GM12878 (cell line): ENCODE measurements at regions not wholly inside any gene's neighbourhood (a gene's known extent, or its start where the extent isn't known, plus 50 kb on each side); places are given as distances from the start of the nearest gene placed in this dataset.
A peak's percentile ranks its signal among the peaks of the same experiment; 100 is the strongest.

Source experiments
- ATAC-seq: fragments of 200-7000 bp; cut with Tn5 transposase; 3 replicates; pipeline ENCODE4 v1.9.1; 2020; ENCODE audit warnings: mild to moderate bottlenecking, moderate library complexity
- BruUV-seq: library from RNA; stranded (reverse); fragments of 400-500 nt; replicated peaks from 2 replicates; lab custom pipeline; 2021; lab: Mats Ljungman, UMichigan
- CTCF ChIA-PET: fragments of 300-600 bp; sonication (Branson Sonifier 250); formaldehyde crosslinking; extraction: SDS; loops from one replicate; lab custom pipeline; 2021; ENCODE audit warnings: inconsistent platforms; lab: Yijun Ruan, JAX
- POLR2A ChIA-PET: fragments of 350-600 bp; formaldehyde crosslinking; extraction: SDS; loops from one replicate; lab custom pipeline; 2021; ENCODE audit warnings: inconsistent platforms; lab: Charles Lee
- RAD21 ChIA-PET: fragments of 300-600 bp; sonication (Branson Sonifier 250); formaldehyde crosslinking; loops from one replicate; lab custom pipeline; 2023; ENCODE audit warnings: antibody characterized with exemption; ENCODE audit not compliant: unreplicated experiment; lab: Charles Lee
- SMC1A ChIA-PET: fragments of 300-600 bp; sonication (Branson Sonifier 250); formaldehyde crosslinking; loops from one replicate; lab custom pipeline; 2023; ENCODE audit not compliant: unreplicated experiment, uncharacterized antibody; lab: Charles Lee
- DNase-seq: peaks from one replicate; pipeline ENCODE4 v3.0.0-alpha.2; 2011; ENCODE audit warnings: low read depth, low spot score
- FAIRE-seq: peaks from 3 replicates; lab custom pipeline; 2011; peaks lifted over from hg19 to GRCh38; lab: Jason Lieb, UNC
- H2AFZ ChIP-seq: 2 replicates; pipeline ENCODE4 v1.6.0; 2011; ENCODE audit warnings: low read depth, low read length, control low read depth; ENCODE audit not compliant: control insufficient read depth
- H3K27ac ChIP-seq: 2 replicates; pipeline ENCODE4 v1.5.1; 2011; ENCODE audit warnings: control low read depth; ENCODE audit not compliant: control insufficient read depth, insufficient read depth
- H3K27me3 ChIP-seq, 2 experiments: replicated peaks in 1 of 2; 2 replicates each; pipeline versions ENCODE4 v1.6.0 to v1.6.1; 2011; ENCODE audit warnings: low read length in 1 of 2; ENCODE audit not compliant: control insufficient read depth in 2 of 2, insufficient read depth in 2 of 2
- H3K36me3 ChIP-seq, 2 experiments: 2 replicates each; pipeline ENCODE4 v1.5.1; 2011; ENCODE audit warnings: low read length in 1 of 2; ENCODE audit not compliant: control insufficient read depth in 2 of 2, insufficient read depth in 2 of 2
- H3K4me1 ChIP-seq: 2 replicates; pipeline ENCODE4 v1.6.1; 2011; ENCODE audit warnings: mild to moderate bottlenecking, low read length, moderate library complexity, mixed read lengths; ENCODE audit not compliant: control insufficient read depth, insufficient read depth
- H3K4me2 ChIP-seq: 2 replicates; pipeline ENCODE4 v1.6.0; 2011; ENCODE audit warnings: control low read depth; ENCODE audit not compliant: control insufficient read depth, insufficient read depth
- H3K4me3 ChIP-seq: fragments of 200-600 bp; sonication (generic); 2 replicates; pipeline ENCODE4 v1.5.1; 2016
- H3K79me2 ChIP-seq: 2 replicates; pipeline ENCODE4 v1.6.0; 2011; ENCODE audit warnings: low read length; ENCODE audit not compliant: control insufficient read depth, insufficient read depth
- H3K9ac ChIP-seq: 2 replicates; pipeline ENCODE4 v1.8.0; 2011; ENCODE audit warnings: low read length, control low read depth, mixed read lengths; ENCODE audit not compliant: control insufficient read depth, insufficient read depth
- H3K9me3 ChIP-seq: replicated peaks from 3 replicates; pipeline ENCODE4 v1.5.1; 2011; ENCODE audit warnings: mild to moderate bottlenecking, low read length; ENCODE audit not compliant: control insufficient read depth, insufficient read depth
- H4K20me1 ChIP-seq: 2 replicates; pipeline ENCODE4 v1.6.0; 2011; ENCODE audit not compliant: control insufficient read depth, insufficient read depth
- BCL11A ChIP-seq: IDR thresholded peaks from 2 replicates; pipeline ENCODE4 v1.6.1; 2011; ENCODE audit warnings: low read depth, low read length
- CREM ChIP-seq: IDR thresholded peaks from 2 replicates; pipeline ENCODE4 v1.6.1; 2014; ENCODE audit warnings: antibody characterized with exemption, low read depth
- ETV6 ChIP-seq, 2 experiments: fragments of 450-650 bp in 1 of 2; IDR thresholded peaks in 1 of 2; conservative IDR thresholded peaks in 1 of 2; 2 replicates each; pipeline ENCODE4 v1.6.1; 2014; ENCODE audit warnings: antibody characterized with exemption in 1 of 2, borderline replicate concordance in 1 of 2, low read depth in 1 of 2, mild to moderate bottlenecking in 1 of 2, moderate library complexity in 1 of 2
- MLLT1 ChIP-seq: fragments of 450-650 bp; IDR thresholded peaks from 2 replicates; pipeline ENCODE4 v1.6.1; 2016; ENCODE audit warnings: mild to moderate bottlenecking
- NBN ChIP-seq: fragments of 450-650 bp; IDR thresholded peaks from 2 replicates; pipeline ENCODE4 v1.6.1; 2016
- NR2F1 ChIP-seq: fragments of 450-650 bp; conservative IDR thresholded peaks from 2 replicates; pipeline ENCODE4 v1.6.1; 2017; ENCODE audit warnings: mild to moderate bottlenecking
- POLR2A ChIP-seq: IDR thresholded peaks from 2 replicates; pipeline ENCODE4 v1.6.1; 2011; ENCODE audit warnings: low read depth, mild to moderate bottlenecking, low read length
- TCF12 ChIP-seq: IDR thresholded peaks from 2 replicates; pipeline ENCODE4 v1.6.1; 2011; ENCODE audit warnings: low read depth, mild to moderate bottlenecking, low read length
- ZZZ3 ChIP-seq: IDR thresholded peaks from 2 replicates; pipeline ENCODE4 v1.6.1; 2011; ENCODE audit warnings: low read depth; ENCODE audit not compliant: control insufficient read depth, insufficient read length
- WGBS: methylation state at CpG from one replicate; pipeline ENCODE4 v1.1.6; 2016; ENCODE audit warnings: low lambda C conversion rate; ENCODE audit not compliant: insufficient replicate concordance, insufficient coverage; ENCODE audit errors: missing lambda C conversion rate; 5-methylcytosine and 5-hydroxymethylcytosine counted together
- in situ Hi-C: fragments of 300-500 bp; cut with MboI; formaldehyde crosslinking; loops from 9 replicates; pipeline ENCODE4 v1.14.3; 2018; ENCODE audit warnings: mixed read lengths
- intact Hi-C: fragments of 100-400 bp; cut with micrococcal nuclease; formaldehyde crosslinking; loops from one replicate; pipeline ENCODE4 v1.14.2; 2022; ENCODE audit not compliant: unreplicated experiment
- TF ChIP-seq, protein P1 (sequence below): fragments of 450-650 bp; IDR thresholded peaks from 2 replicates; pipeline ENCODE4 v1.6.1; 2017; ENCODE audit warnings: mild to moderate bottlenecking
- TF ChIP-seq, protein P2 (sequence below): fragments of 450-650 bp; IDR thresholded peaks from 2 replicates; pipeline ENCODE4 v1.6.1; 2017; ENCODE audit warnings: antibody characterized with exemption, mild to moderate bottlenecking, moderate library complexity

DNA sequence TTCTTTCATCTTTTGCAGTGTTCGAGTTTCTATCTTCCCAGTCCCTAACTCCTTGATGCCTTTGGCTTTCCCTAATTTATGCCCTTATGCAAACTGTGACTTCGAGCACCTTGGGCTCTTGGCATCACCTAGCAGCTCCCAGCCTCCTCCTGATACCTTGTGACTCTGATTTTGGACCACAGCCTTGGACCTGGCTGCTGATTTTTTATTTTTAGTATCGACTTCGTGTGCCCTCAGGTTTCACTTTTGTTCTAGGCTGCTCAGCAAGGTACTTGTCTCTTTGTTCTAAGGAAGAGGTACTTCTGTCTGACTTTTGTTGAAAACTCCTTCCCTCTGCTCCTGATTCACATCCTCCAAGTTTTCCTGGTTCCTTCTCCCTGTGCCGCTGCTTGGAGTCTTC lies 69.6 kb upstream of the KCNK1 start:
- H3K27me3 ChIP-seq: no peaks in the 10 kb centered on the region
- H3K9me3 ChIP-seq: no peaks in the 10 kb centered on the region; the same call in 1 of the 3 replicates
- POLR2A ChIA-PET: no interaction called here
- WGBS: 27% methylated on average over 5 of the region's 5 CpGs
- no peak overlapping the region; the same call in 1 of the 2 replicates for H2AFZ ChIP-seq
- peak; percentile 78 for ATAC-seq
- H3K36me3 ChIP-seq: no peaks in the 10 kb centered on the region
- RAD21 ChIA-PET: no interaction called here
- CTCF ChIA-PET: no interaction called here
- peak overlapping the region; percentile 30; the same call in 1 of the 2 replicates for H3K4me2 ChIP-seq
- H4K20me1 ChIP-seq: no peaks in the 10 kb centered on the region
- H3K27ac ChIP-seq: no peak overlapping the region
- no TSS peak for BruUV-seq
- FAIRE-seq: no peak
- H3K4me1 ChIP-seq: no peaks in the 10 kb centered on the region
- no peak overlapping the region for H3K4me3 ChIP-seq
- DNase-seq: no peak
- no peak for TF ChIP-seq POLR2A
- TF ChIP-seq BCL11A: no peak
- no peak for TF ChIP-seq NR2F1
- TF ChIP-seq TCF12: no peak
- TF ChIP-seq ZZZ3: no peak
- TF ChIP-seq, protein P1, sequence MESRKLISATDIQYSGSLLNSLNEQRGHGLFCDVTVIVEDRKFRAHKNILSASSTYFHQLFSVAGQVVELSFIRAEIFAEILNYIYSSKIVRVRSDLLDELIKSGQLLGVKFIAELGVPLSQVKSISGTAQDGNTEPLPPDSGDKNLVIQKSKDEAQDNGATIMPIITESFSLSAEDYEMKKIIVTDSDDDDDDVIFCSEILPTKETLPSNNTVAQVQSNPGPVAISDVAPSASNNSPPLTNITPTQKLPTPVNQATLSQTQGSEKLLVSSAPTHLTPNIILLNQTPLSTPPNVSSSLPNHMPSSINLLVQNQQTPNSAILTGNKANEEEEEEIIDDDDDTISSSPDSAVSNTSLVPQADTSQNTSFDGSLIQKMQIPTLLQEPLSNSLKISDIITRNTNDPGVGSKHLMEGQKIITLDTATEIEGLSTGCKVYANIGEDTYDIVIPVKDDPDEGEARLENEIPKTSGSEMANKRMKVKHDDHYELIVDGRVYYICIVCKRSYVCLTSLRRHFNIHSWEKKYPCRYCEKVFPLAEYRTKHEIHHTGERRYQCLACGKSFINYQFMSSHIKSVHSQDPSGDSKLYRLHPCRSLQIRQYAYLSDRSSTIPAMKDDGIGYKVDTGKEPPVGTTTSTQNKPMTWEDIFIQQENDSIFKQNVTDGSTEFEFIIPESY: no peak
- no peak for TF ChIP-seq NBN
- TF ChIP-seq ETV6 (conservative IDR thresholded peaks at IDR 0.05 in 1 of 2, IDR thresholded peaks at IDR 0.05 in 1 of 2; ENCODE audit: borderline replicate concordance in 1 of 2, low read depth in 1 of 2): no peak
- TF ChIP-seq, protein P2, sequence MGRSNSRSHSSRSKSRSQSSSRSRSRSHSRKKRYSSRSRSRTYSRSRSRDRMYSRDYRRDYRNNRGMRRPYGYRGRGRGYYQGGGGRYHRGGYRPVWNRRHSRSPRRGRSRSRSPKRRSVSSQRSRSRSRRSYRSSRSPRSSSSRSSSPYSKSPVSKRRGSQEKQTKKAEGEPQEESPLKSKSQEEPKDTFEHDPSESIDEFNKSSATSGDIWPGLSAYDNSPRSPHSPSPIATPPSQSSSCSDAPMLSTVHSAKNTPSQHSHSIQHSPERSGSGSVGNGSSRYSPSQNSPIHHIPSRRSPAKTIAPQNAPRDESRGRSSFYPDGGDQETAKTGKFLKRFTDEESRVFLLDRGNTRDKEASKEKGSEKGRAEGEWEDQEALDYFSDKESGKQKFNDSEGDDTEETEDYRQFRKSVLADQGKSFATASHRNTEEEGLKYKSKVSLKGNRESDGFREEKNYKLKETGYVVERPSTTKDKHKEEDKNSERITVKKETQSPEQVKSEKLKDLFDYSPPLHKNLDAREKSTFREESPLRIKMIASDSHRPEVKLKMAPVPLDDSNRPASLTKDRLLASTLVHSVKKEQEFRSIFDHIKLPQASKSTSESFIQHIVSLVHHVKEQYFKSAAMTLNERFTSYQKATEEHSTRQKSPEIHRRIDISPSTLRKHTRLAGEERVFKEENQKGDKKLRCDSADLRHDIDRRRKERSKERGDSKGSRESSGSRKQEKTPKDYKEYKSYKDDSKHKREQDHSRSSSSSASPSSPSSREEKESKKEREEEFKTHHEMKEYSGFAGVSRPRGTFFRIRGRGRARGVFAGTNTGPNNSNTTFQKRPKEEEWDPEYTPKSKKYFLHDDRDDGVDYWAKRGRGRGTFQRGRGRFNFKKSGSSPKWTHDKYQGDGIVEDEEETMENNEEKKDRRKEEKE: no peak
- TF ChIP-seq MLLT1: no peak
- no peak for TF ChIP-seq CREM
- no peaks in the 10 kb centered on the region for H3K79me2 ChIP-seq
- no peak overlapping the region for H3K9ac ChIP-seq
- SMC1A ChIA-PET: interaction anchor here (1.5 kb wide), 1 partner anchor 52 kb away, joined by 4 read pairs; no protein-coding TSS in a partner anchor
- intact Hi-C loops (no loop called here), in situ Hi-C loops (no loop called here)
